ENCODE measurements at regions not wholly inside any gene's neighbourhood (a gene's known extent, or its start where the extent isn't known, plus 50 kb on each side); places are given as distances from the start of the nearest gene placed in this dataset.

GRCh38 chr1:55669293-55669692 is 454.1 kb upstream of the USP24 start:
- TF ChIP-seq CREB1 (IDR thresholded peaks at IDR 0.05; ENCODE audit: low read depth): no peak
- TF ChIP-seq RAD21 (IDR thresholded peaks at IDR 0.05; ENCODE audit: low read depth): no peak
- no peak for TF ChIP-seq FOXM1 (IDR thresholded peaks at IDR 0.05; ENCODE audit: borderline replicate concordance, low read depth)

DNA sequence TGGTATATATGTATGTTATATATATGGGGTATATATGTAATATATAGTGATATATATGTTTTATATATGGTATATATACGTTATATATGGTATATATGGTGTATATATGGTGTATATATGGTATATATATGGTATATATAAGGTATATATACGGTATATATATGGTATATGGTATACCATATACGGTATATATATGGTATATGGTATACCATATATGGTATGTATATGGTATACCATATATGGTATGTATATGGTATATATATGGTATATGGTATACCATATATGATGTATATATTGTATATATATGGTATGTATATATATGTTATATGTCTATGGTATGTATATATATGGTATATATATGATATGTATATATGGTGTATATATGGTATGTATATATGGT is 447.7 kb upstream of the USP24 start:
- TF ChIP-seq FOXM1 (IDR thresholded peaks at IDR 0.05; ENCODE audit: borderline replicate concordance, low read depth) (no peak), YY1 (IDR thresholded peaks at IDR 0.05; ENCODE audit: low read depth) (no peak), MAX (IDR thresholded peaks at IDR 0.05) (no peak), EGR1 (IDR thresholded peaks at IDR 0.05) (no peak), TCF12 (IDR thresholded peaks at IDR 0.05; ENCODE audit: low read depth) (no peak), TEAD4 (IDR thresholded peaks at IDR 0.05) (no peak)
- TF ChIP-seq, protein P1, sequence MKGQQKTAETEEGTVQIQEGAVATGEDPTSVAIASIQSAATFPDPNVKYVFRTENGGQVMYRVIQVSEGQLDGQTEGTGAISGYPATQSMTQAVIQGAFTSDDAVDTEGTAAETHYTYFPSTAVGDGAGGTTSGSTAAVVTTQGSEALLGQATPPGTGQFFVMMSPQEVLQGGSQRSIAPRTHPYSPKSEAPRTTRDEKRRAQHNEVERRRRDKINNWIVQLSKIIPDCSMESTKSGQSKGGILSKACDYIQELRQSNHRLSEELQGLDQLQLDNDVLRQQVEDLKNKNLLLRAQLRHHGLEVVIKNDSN (IDR thresholded peaks at IDR 0.05): no peak

DNA sequence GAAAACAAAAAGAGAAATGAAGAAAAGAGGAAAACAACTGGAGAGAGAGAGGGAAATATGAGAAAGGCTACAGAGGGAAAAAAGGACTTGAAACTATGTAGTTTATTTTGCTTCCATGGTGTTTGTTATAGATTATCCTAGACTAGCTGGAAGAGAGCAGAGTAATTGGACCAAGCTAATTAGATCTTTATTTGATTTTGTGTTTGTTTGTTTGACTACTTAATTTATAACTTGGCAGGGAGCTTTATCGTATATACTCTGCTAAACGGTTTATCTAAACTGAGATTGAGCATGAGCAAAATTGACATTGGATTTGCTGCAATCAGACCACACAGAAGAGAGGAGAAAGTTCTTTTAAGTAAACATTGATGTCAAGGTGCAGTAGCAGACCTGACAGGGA is 443.8 kb upstream of the USP24 start:
- TF ChIP-seq FOXM1 (IDR thresholded peaks at IDR 0.05; ENCODE audit: borderline replicate concordance, low read depth) (no peak), TCF12 (IDR thresholded peaks at IDR 0.05; ENCODE audit: low read depth) (no peak), MAX (IDR thresholded peaks at IDR 0.05) (no peak), EP300 (IDR thresholded peaks at IDR 0.05; ENCODE audit: borderline replicate concordance) (no peak)

- TF ChIP-seq, protein P1 (IDR thresholded peaks at IDR 0.05): no peak
- no peak for TF ChIP-seq EGR1 (IDR thresholded peaks at IDR 0.05)
- TF ChIP-seq TCF12 (IDR thresholded peaks at IDR 0.05; ENCODE audit: low read depth): no peak
- TF ChIP-seq FOXM1 (IDR thresholded peaks at IDR 0.05; ENCODE audit: borderline replicate concordance, low read depth): no peak
- no peak for TF ChIP-seq YY1 (IDR thresholded peaks at IDR 0.05; ENCODE audit: low read depth)
- TF ChIP-seq REST (IDR thresholded peaks at IDR 0.05; ENCODE audit: low read depth): no peak
Observed at GRCh38 chr1:55654750-55655149, 439.6 kb upstream of the USP24 start.

- TF ChIP-seq TEAD4 (IDR thresholded peaks at IDR 0.05): no peak
- TF ChIP-seq RAD21 (IDR thresholded peaks at IDR 0.05; ENCODE audit: low read depth): no peak
- TF ChIP-seq FOXM1 (IDR thresholded peaks at IDR 0.05; ENCODE audit: borderline replicate concordance, low read depth): no peak
- no peak for TF ChIP-seq TAF1 (IDR thresholded peaks at IDR 0.05; ENCODE audit: low read depth)
- TF ChIP-seq CEBPB (IDR thresholded peaks at IDR 0.05): no peak
- no peak for TF ChIP-seq REST (IDR thresholded peaks at IDR 0.05; ENCODE audit: low read depth)
- TF ChIP-seq EGR1 (IDR thresholded peaks at IDR 0.05): no peak
- no peak for TF ChIP-seq CREB1 (IDR thresholded peaks at IDR 0.05; ENCODE audit: low read depth)
- no peak for TF ChIP-seq ZBTB7A (IDR thresholded peaks at IDR 0.05; ENCODE audit: low read depth)
- no peak for TF ChIP-seq YY1 (IDR thresholded peaks at IDR 0.05; ENCODE audit: low read depth)
- TF ChIP-seq, protein P1 (IDR thresholded peaks at IDR 0.05): no peak
- TF ChIP-seq TCF12 (IDR thresholded peaks at IDR 0.05; ENCODE audit: low read depth): no peak
Observed at GRCh38 chr1:55654171-55654570, 439.0 kb upstream of the USP24 start.

- TF ChIP-seq EP300 (IDR thresholded peaks at IDR 0.05; ENCODE audit: borderline replicate concordance) (no peak), CEBPB (IDR thresholded peaks at IDR 0.05) (no peak), TCF12 (IDR thresholded peaks at IDR 0.05; ENCODE audit: low read depth) (no peak), YY1 (IDR thresholded peaks at IDR 0.05; ENCODE audit: low read depth) (no peak), ZBTB7A (IDR thresholded peaks at IDR 0.05; ENCODE audit: low read depth) (no peak), NFIC (IDR thresholded peaks at IDR 0.05) (no peak), TAF1 (IDR thresholded peaks at IDR 0.05; ENCODE audit: low read depth) (no peak), TEAD4 (IDR thresholded peaks at IDR 0.05) (no peak), RAD21 (IDR thresholded peaks at IDR 0.05; ENCODE audit: low read depth) (no peak), CREB1 (IDR thresholded peaks at IDR 0.05; ENCODE audit: low read depth) (no peak), EGR1 (IDR thresholded peaks at IDR 0.05) (no peak)
- TF ChIP-seq, protein P1 (IDR thresholded peaks at IDR 0.05): no peak
Observed at GRCh38 chr1:55650444-55650843, 435.3 kb upstream of the USP24 start.
